Loucy (cell line): ENCODE measurements at regions not wholly inside any gene's neighbourhood (a gene's known extent, or its start where the extent isn't known, plus 50 kb on each side); places are given as distances from the start of the nearest gene placed in this dataset.
"Not testable (repeated sequence)": the region's sequence is repeated elsewhere in the genome, so short reads cannot be mapped to it uniquely, and the experiment has no call there.

Source experiments
- CTCF ChIP-seq: fragments of 200-600 bp; sonication (generic); conservative IDR thresholded peaks from 2 replicates; pipeline ENCODE4 v1.5.1; 2014; ENCODE audit warnings: mild to moderate bottlenecking, antibody characterized with exemption, low read length
- EZH2phosphoT487 ChIP-seq: fragments of 200-600 bp; IDR thresholded peaks from 2 replicates; pipeline ENCODE4 v1.6.1; 2018; ENCODE audit warnings: antibody characterized with exemption, mild to moderate bottlenecking, moderate library complexity, borderline replicate concordance

- TF ChIP-seq CTCF, EZH2phosphoT487: not testable (repeated sequence)
Measured at GRCh38 chr3:165915104-165915503, 77.9 kb upstream of the BCHE start.
